CD4-positive, alpha-beta memory T cell (primary cell): ENCODE measurements at regions not wholly inside any gene's neighbourhood (a gene's known extent, or its start where the extent isn't known, plus 50 kb on each side); places are given as distances from the start of the nearest gene placed in this dataset.

Experiments used
- CTCF ChIA-PET: fragments of 350-600 bp; sonication (Branson Sonifier 250); formaldehyde crosslinking; loops from one replicate; lab custom pipeline; 2021; ENCODE audit warnings: inconsistent platforms; ENCODE audit not compliant: partially characterized antibody; lab: Charles Lee
- POLR2A ChIA-PET: fragments of 350-600 bp; sonication (Branson Sonifier 250); formaldehyde crosslinking; loops from one replicate; lab custom pipeline; 2021; ENCODE audit not compliant: partially characterized antibody; lab: Charles Lee
- DNase-seq, 5 donors: peaks; one replicate each; pipeline versions ENCODE4 v3.0.0 to v3.0.0-alpha.2; 2020 to 2022; ENCODE audit warnings: mixed read lengths in 1 of 5
- H3K27ac ChIP-seq: one replicate; pipeline ENCODE4 v1.7.0; 2013; ENCODE audit warnings: low read depth, low read length
- H3K27me3 ChIP-seq: 2 replicates; pipeline ENCODE4 v1.7.0; 2013; ENCODE audit warnings: mild to moderate bottlenecking, low read length, moderate library complexity; ENCODE audit not compliant: insufficient read depth
- H3K36me3 ChIP-seq: 2 replicates; pipeline ENCODE4 v1.7.0; 2013; ENCODE audit warnings: mild to moderate bottlenecking, low read length, moderate library complexity; ENCODE audit not compliant: insufficient read depth
- H3K4me1 ChIP-seq: 2 replicates; pipeline ENCODE4 v1.7.0; 2013; ENCODE audit warnings: mild to moderate bottlenecking, low read length, moderate library complexity; ENCODE audit not compliant: insufficient read depth
- H3K4me3 ChIP-seq, 2 donors: one replicate each; pipeline ENCODE4 v1.7.0; 2013; ENCODE audit warnings: low read length in 2 of 2, mild to moderate bottlenecking in 1 of 2
- H3K9me3 ChIP-seq, 2 donors: one replicate each; pipeline ENCODE4 v1.7.0; 2013; ENCODE audit warnings: low read length in 2 of 2, control low read depth in 1 of 2; ENCODE audit not compliant: control insufficient read depth in 1 of 2
- H3K27ac Mint-ChIP-seq, 7 donors: one replicate each; pipeline ENCODE4 v1.8.0; 2020 to 2021; ENCODE audit warnings: mixed read lengths in 7 of 7, mild to moderate bottlenecking in 6 of 7, inconsistent platforms in 3 of 7, moderate library complexity in 3 of 7
- H3K27me3 Mint-ChIP-seq, 2 donors: one replicate each; pipeline ENCODE4 v1.8.0; 2020 to 2021; ENCODE audit warnings: mixed read lengths in 2 of 2
- H3K36me3 Mint-ChIP-seq, 2 donors: one replicate each; pipeline ENCODE4 v1.8.0; 2020 to 2021; ENCODE audit warnings: mixed read lengths in 2 of 2, inconsistent platforms in 1 of 2, mild to moderate bottlenecking in 1 of 2
- H3K4me1 Mint-ChIP-seq, 4 donors: one replicate each; pipeline ENCODE4 v1.8.0; 2020 to 2021; ENCODE audit warnings: mixed read lengths in 4 of 4, mild to moderate bottlenecking in 1 of 4
- H3K4me3 Mint-ChIP-seq, 8 donors: one replicate each; pipeline ENCODE4 v1.8.0; 2020 to 2021; ENCODE audit warnings: mixed read lengths in 8 of 8, mild to moderate bottlenecking in 7 of 8, moderate library complexity in 6 of 8, inconsistent platforms in 3 of 8
- H3K9me3 Mint-ChIP-seq, 8 donors: one replicate each; pipeline ENCODE4 v1.8.0; 2020 to 2021; ENCODE audit warnings: mixed read lengths in 8 of 8, mild to moderate bottlenecking in 5 of 8, inconsistent platforms in 3 of 8, moderate library complexity in 1 of 8
- intact Hi-C: fragments of 100-400 bp; cut with micrococcal nuclease; formaldehyde crosslinking; loops from one replicate; pipeline ENCODE4 v1.15.1; 2023

- H3K4me3 ChIP-seq = no peak overlapping the region
- POLR2A ChIA-PET = no interaction called here
- intact Hi-C loops = no loop called here
- no peaks in the 10 kb centered on the region for H3K36me3 ChIP-seq
- no peaks in the 10 kb centered on the region for H3K27me3 ChIP-seq
- no peak for DNase-seq
- no peaks in the 10 kb centered on the region for H3K9me3 ChIP-seq
- Mint-ChIP-seq H3K9me3 (no peaks in the 10 kb centered on the region), H3K36me3 (peaks cover 0 to 4% of the 10 kb centered on the region in 2 donors), H3K4me1 (peaks cover 10 to 31% (median 27%) of the 10 kb centered on the region in 4 donors), H3K27me3 (no peaks in the 10 kb centered on the region), H3K27ac (no peak overlapping the region), H3K4me3 (no peak overlapping the region)
- H3K27ac ChIP-seq = no peak overlapping the region
- H3K4me1 ChIP-seq = peaks cover 10% of the 10 kb centered on the region
- CTCF ChIA-PET = no interaction called here
Measured at GRCh38 chr1:184910005-184910404, 64.3 kb downstream of the NIBAN1 start.

- POLR2A ChIA-PET = no interaction called here
Measured at GRCh38 chr1:184909019-184909418, 65.3 kb downstream of the NIBAN1 start.

GRCh38 chr1:184908506-184908905 lies 65.8 kb downstream of the NIBAN1 start:
- Mint-ChIP-seq H3K4me1 (peaks cover 15 to 38% (median 29%) of the 10 kb centered on the region in 4 donors), H3K9me3 (no peaks in the 10 kb centered on the region), H3K4me3 (no peak overlapping the region), H3K27ac (peak overlapping the region in 2 of 7 donors; percentile 40 to 42), H3K36me3 (peaks cover 0 to 6% of the 10 kb centered on the region in 2 donors), H3K27me3 (no peaks in the 10 kb centered on the region)
- H3K27ac ChIP-seq = no peak overlapping the region
- H3K9me3 ChIP-seq = no peaks in the 10 kb centered on the region
- ChIA-PET POLR2A (interaction anchor here (0.6 kb wide), 1 partner anchor 47 kb away, joined by 3 read pairs; no protein-coding TSS in a partner anchor), CTCF (no interaction called here)
- DNase-seq = no peak
- H3K4me3 ChIP-seq = no peak overlapping the region
- no peaks in the 10 kb centered on the region for H3K27me3 ChIP-seq
- intact Hi-C loops = no loop called here
- H3K36me3 ChIP-seq = no peaks in the 10 kb centered on the region
- H3K4me1 ChIP-seq = peaks cover 17% of the 10 kb centered on the region

More at GRCh38 chr1:184909019-184909418, 65.3 kb downstream of the NIBAN1 start:
- Mint-ChIP-seq H3K27me3 (no peaks in the 10 kb centered on the region), H3K4me3 (no peak overlapping the region), H3K27ac (no peak overlapping the region), H3K9me3 (no peaks in the 10 kb centered on the region), H3K4me1 (peaks cover 15 to 37% (median 30%) of the 10 kb centered on the region in 4 donors), H3K36me3 (peaks cover 0 to 6% of the 10 kb centered on the region in 2 donors)
- no peaks in the 10 kb centered on the region for H3K27me3 ChIP-seq
- no peak overlapping the region for H3K27ac ChIP-seq
- no peak for DNase-seq
- no peak overlapping the region for H3K4me3 ChIP-seq
- intact Hi-C loops = no loop called here
- CTCF ChIA-PET = no interaction called here
- no peaks in the 10 kb centered on the region for H3K36me3 ChIP-seq
- no peaks in the 10 kb centered on the region for H3K9me3 ChIP-seq
- H3K4me1 ChIP-seq = peaks cover 17% of the 10 kb centered on the region

- intact Hi-C loops = no loop called here
- Mint-ChIP-seq H3K36me3 (peaks cover 0 to 9% of the 10 kb centered on the region in 2 donors), H3K9me3 (no peaks in the 10 kb centered on the region), H3K27me3 (no peaks in the 10 kb centered on the region), H3K4me3 (no peak overlapping the region), H3K27ac (no peak overlapping the region), H3K4me1 (peaks cover 18 to 44% (median 34%) of the 10 kb centered on the region in 4 donors)
- ChIA-PET POLR2A (no interaction called here), CTCF (no interaction called here)
- Histone ChIP-seq H3K27ac (no peak overlapping the region), H3K4me3 (no peak overlapping the region), H3K4me1 (peaks cover 17% of the 10 kb centered on the region), H3K27me3 (no peaks in the 10 kb centered on the region), H3K9me3 (no peaks in the 10 kb centered on the region), H3K36me3 (no peaks in the 10 kb centered on the region)
- DNase-seq = no peak
Measured at GRCh38 chr1:184907500-184907899, 66.8 kb downstream of the NIBAN1 start.

GRCh38 chr1:184906761-184907160 lies 67.5 kb downstream of the NIBAN1 start:
- DNase-seq = no peak
- H3K4me1 Mint-ChIP-seq = peaks cover 20 to 52% (median 32%) of the 10 kb centered on the region in 4 donors
- peaks cover 17% of the 10 kb centered on the region for H3K4me1 ChIP-seq
- peak overlapping the region in 1 of 8 donors; percentile 32 for H3K4me3 Mint-ChIP-seq
- no peaks in the 10 kb centered on the region for H3K36me3 ChIP-seq
- no peaks in the 10 kb centered on the region for H3K27me3 Mint-ChIP-seq
- H3K9me3 Mint-ChIP-seq = no peaks in the 10 kb centered on the region
- H3K27ac Mint-ChIP-seq = no peak overlapping the region
- intact Hi-C loops = no loop called here
- ChIA-PET CTCF (no interaction called here), POLR2A (no interaction called here)
- H3K27ac ChIP-seq = no peak overlapping the region
- no peak overlapping the region for H3K4me3 ChIP-seq
- H3K9me3 ChIP-seq = no peaks in the 10 kb centered on the region
- H3K27me3 ChIP-seq = no peaks in the 10 kb centered on the region
- H3K36me3 Mint-ChIP-seq = peaks cover 0 to 13% of the 10 kb centered on the region in 2 donors

- Mint-ChIP-seq H3K4me3 (peak overlapping the region in 2 of 8 donors; percentile 3), H3K27me3 (no peaks in the 10 kb centered on the region), H3K4me1 (peaks cover 21 to 52% (median 30%) of the 10 kb centered on the region in 4 donors), H3K36me3 (peaks cover 0 to 15% of the 10 kb centered on the region in 2 donors), H3K27ac (peak overlapping the region; percentile 20 to 88 (median 67)), H3K9me3 (no peaks in the 10 kb centered on the region)
- CTCF ChIA-PET = interaction anchor here (0.7 to 1.8 kb wide), 3 partner anchors 13 to 76 kb away, joined by 3 to 5 read pairs (median 3); no protein-coding TSS in a partner anchor
- no peak for DNase-seq
- H3K36me3 ChIP-seq = no peaks in the 10 kb centered on the region
- no peak overlapping the region for H3K4me3 ChIP-seq
- H3K27me3 ChIP-seq = no peaks in the 10 kb centered on the region
- no peak overlapping the region for H3K27ac ChIP-seq
- POLR2A ChIA-PET = interaction anchor here (1.0 to 1.5 kb wide), 2 partner anchors 10 to 68 kb away, joined by 3 to 4 read pairs; partner anchors contain the start of gene NIBAN1
- no peaks in the 10 kb centered on the region for H3K9me3 ChIP-seq
- intact Hi-C loops = no loop called here
- H3K4me1 ChIP-seq = peaks cover 17% of the 10 kb centered on the region
Measured at GRCh38 chr1:184905601-184906322, 68.5 kb downstream of the NIBAN1 start.

- POLR2A ChIA-PET = no interaction called here
- intact Hi-C loops = no loop called here
- H3K4me1 Mint-ChIP-seq = peaks cover 19 to 45% (median 23%) of the 10 kb centered on the region in 4 donors
Measured at GRCh38 chr1:184903111-184903692, 71.1 kb downstream of the NIBAN1 start.

More at GRCh38 chr1:184903111-184903692, 71.1 kb downstream of the NIBAN1 start:
- H3K27ac Mint-ChIP-seq = peak overlapping the region in 2 of 7 donors; percentile 15 to 67
- H3K27me3 Mint-ChIP-seq = no peaks in the 10 kb centered on the region
- Histone ChIP-seq H3K27ac (no peak overlapping the region), H3K36me3 (peaks cover 6% of the 10 kb centered on the region), H3K9me3 (no peaks in the 10 kb centered on the region), H3K4me1 (peaks cover 17% of the 10 kb centered on the region), H3K4me3 (no peak overlapping the region), H3K27me3 (no peaks in the 10 kb centered on the region)
- no peak overlapping the region for H3K4me3 Mint-ChIP-seq
- H3K36me3 Mint-ChIP-seq = peaks cover 13 to 29% of the 10 kb centered on the region in 2 donors
- H3K9me3 Mint-ChIP-seq = no peaks in the 10 kb centered on the region
- CTCF ChIA-PET = interaction anchor here (0.7 kb wide), 1 partner anchor 65 kb away, joined by 3 read pairs; no protein-coding TSS in a partner anchor
- no peak for DNase-seq
